SK-N-SH treated with all-trans-retinoic acid at 6 μM for 48 hours (cell line): ENCODE measurements at regions not wholly inside any gene's neighbourhood (a gene's known extent, or its start where the extent isn't known, plus 50 kb on each side); places are given as distances from the start of the nearest gene placed in this dataset.

Experiments
- ATAC-seq: fragments of 200-7000 bp; cut with Tn5 transposase; 3 replicates; pipeline ENCODE4 v1.9.1; 2020; ENCODE audit warnings: mild to moderate bottlenecking, moderate library complexity
- ARNTL ChIP-seq: fragments of 450-650 bp; formaldehyde crosslinking; IDR thresholded peaks from 2 replicates; pipeline ENCODE4 v1.5.0; 2020; ENCODE audit warnings: low read depth, mild to moderate bottlenecking, moderate library complexity, borderline replicate concordance
- BACH2 ChIP-seq: fragments of 250-450 bp; sonication (Bioruptor Pico); IDR thresholded peaks from 2 replicates; pipeline ENCODE4 v1.9.0; 2021; ENCODE audit warnings: mild to moderate bottlenecking, borderline replicate concordance
- CREB5 ChIP-seq: fragments of 250-450 bp; sonication (Bioruptor Pico); IDR thresholded peaks from 2 replicates; pipeline ENCODE4 v1.5.1; 2020; ENCODE audit warnings: low read depth, mild to moderate bottlenecking, moderate library complexity
- CSDC2 ChIP-seq: fragments of 250-450 bp; sonication (Bioruptor Pico); IDR thresholded peaks from 2 replicates; pipeline ENCODE4 v1.5.0; 2020; ENCODE audit warnings: mild to moderate bottlenecking, moderate library complexity
- ESRRG ChIP-seq: fragments of 250-450 bp; sonication (Bioruptor Pico); IDR thresholded peaks from 2 replicates; pipeline ENCODE4 v1.6.1; 2021; ENCODE audit warnings: mild to moderate bottlenecking
- GLIS3 ChIP-seq: fragments of 250-450 bp; sonication (Bioruptor Pico); IDR thresholded peaks from 2 replicates; pipeline ENCODE4 v1.5.0; 2020; ENCODE audit warnings: mild to moderate bottlenecking, moderate library complexity
- ISL1 ChIP-seq: fragments of 250-450 bp; sonication (Bioruptor Pico); IDR thresholded peaks from 2 replicates; pipeline ENCODE4 v2.1.2; 2022; ENCODE audit warnings: mild to moderate bottlenecking, moderate library complexity
- OSR1 ChIP-seq: fragments of 250-450 bp; sonication (Bioruptor Pico); IDR thresholded peaks from 2 replicates; pipeline ENCODE4 v1.8.0; 2022; ENCODE audit warnings: moderate library complexity, mild to moderate bottlenecking, inconsistent platforms
- PATZ1 ChIP-seq: fragments of 250-450 bp; sonication (Bioruptor Pico); IDR thresholded peaks from 2 replicates; pipeline ENCODE4 v1.8.0; 2020; ENCODE audit warnings: mild to moderate bottlenecking, moderate library complexity, borderline replicate concordance
- POU6F1 ChIP-seq: fragments of 250-450 bp; sonication (Bioruptor Pico); IDR thresholded peaks from 2 replicates; pipeline ENCODE4 v1.8.0; 2021; ENCODE audit warnings: low read depth, mild to moderate bottlenecking, moderate library complexity, borderline replicate concordance
- PPARA ChIP-seq: fragments of 250-450 bp; sonication (Bioruptor Pico); IDR thresholded peaks from 2 replicates; pipeline ENCODE4 v1.5.0; 2020; ENCODE audit warnings: mild to moderate bottlenecking, borderline replicate concordance
- RARB ChIP-seq: fragments of 250-450 bp; sonication (Bioruptor Pico); IDR thresholded peaks from 2 replicates; pipeline ENCODE4 v1.8.0; 2021; ENCODE audit warnings: mild to moderate bottlenecking, moderate library complexity
- SNAI2 ChIP-seq: fragments of 250-450 bp; sonication (Bioruptor Pico); IDR thresholded peaks from 2 replicates; pipeline ENCODE4 v1.5.0; 2020; ENCODE audit warnings: mild to moderate bottlenecking, moderate library complexity
- TCF4 ChIP-seq: fragments of 250-450 bp; sonication (Bioruptor Pico); IDR thresholded peaks from 2 replicates; pipeline ENCODE4 v1.8.0; 2021; ENCODE audit warnings: mild to moderate bottlenecking, moderate library complexity, borderline replicate concordance
- TOX ChIP-seq: fragments of 250-450 bp; sonication (Bioruptor Pico); IDR thresholded peaks from 2 replicates; pipeline ENCODE4 v1.8.0; 2021; ENCODE audit warnings: mild to moderate bottlenecking, moderate library complexity, borderline replicate concordance
- ZC3H10 ChIP-seq: fragments of 250-450 bp; sonication (Bioruptor Pico); IDR thresholded peaks from 2 replicates; pipeline ENCODE4 v1.5.1; 2021; ENCODE audit warnings: mild to moderate bottlenecking, moderate library complexity
- ZFP3 ChIP-seq: fragments of 250-450 bp; sonication (Bioruptor Pico); IDR thresholded peaks from 2 replicates; pipeline ENCODE4 v1.5.0; 2020; ENCODE audit warnings: mild to moderate bottlenecking, moderate library complexity
- ZFP30 ChIP-seq: fragments of 450-650 bp; formaldehyde crosslinking; IDR thresholded peaks from 2 replicates; pipeline ENCODE4 v1.5.0; 2022; ENCODE audit warnings: mild to moderate bottlenecking, moderate library complexity
- ZNF70 ChIP-seq: fragments of 450-650 bp; formaldehyde crosslinking; IDR thresholded peaks from 2 replicates; pipeline ENCODE4 v1.5.0; 2020; ENCODE audit warnings: mild to moderate bottlenecking, moderate library complexity
- ZNF8 ChIP-seq: fragments of 450-650 bp; formaldehyde crosslinking; IDR thresholded peaks from 2 replicates; pipeline ENCODE4 v1.5.0; 2020; ENCODE audit warnings: mild to moderate bottlenecking, moderate library complexity
- TF ChIP-seq, protein P1 (sequence below): fragments of 250-450 bp; sonication (Bioruptor Pico); IDR thresholded peaks from 2 replicates; pipeline ENCODE4 v1.5.0; 2020; ENCODE audit warnings: mild to moderate bottlenecking, moderate library complexity
- TF ChIP-seq, protein P2 (sequence below): fragments of 250-450 bp; sonication (Bioruptor Pico); IDR thresholded peaks from 2 replicates; pipeline ENCODE4 v1.5.1; 2021; ENCODE audit warnings: mild to moderate bottlenecking, moderate library complexity

DNA sequence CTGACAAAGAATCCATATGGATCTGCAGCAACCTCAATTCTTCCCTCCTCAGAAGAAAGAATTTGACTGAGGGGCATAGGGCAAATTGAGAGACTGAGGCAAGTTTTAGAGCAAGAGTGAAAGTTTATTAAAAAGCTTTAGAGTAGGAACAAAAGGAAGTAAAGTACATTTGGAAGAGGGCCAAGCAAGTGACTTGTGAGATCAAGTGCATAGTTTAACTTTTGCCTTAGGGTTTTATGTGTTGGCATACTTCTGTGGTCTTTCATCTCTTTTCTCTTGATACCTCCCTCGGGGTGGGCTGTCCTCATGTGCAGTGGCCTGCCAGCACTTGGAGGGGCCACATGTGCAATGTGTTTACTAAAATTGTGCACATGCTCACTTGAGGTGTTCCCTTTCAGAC lies 98.0 kb upstream of the MAGEB16 start:
- no peak for TF ChIP-seq ARNTL
- no peak for TF ChIP-seq ISL1
- TF ChIP-seq ZNF70 (CRISPR knock-in tag): no peak
- no peak for TF ChIP-seq POU6F1 (CRISPR knock-in tag)
- TF ChIP-seq RARB (CRISPR knock-in tag): no peak
- no peak for TF ChIP-seq ZC3H10
- no peak for TF ChIP-seq TCF4 (CRISPR knock-in tag)
- no peak for TF ChIP-seq OSR1
- TF ChIP-seq ZFP30: no peak
- no peak for TF ChIP-seq PATZ1 (CRISPR knock-in tag)
- no peak for TF ChIP-seq CREB5
- TF ChIP-seq, protein P1, sequence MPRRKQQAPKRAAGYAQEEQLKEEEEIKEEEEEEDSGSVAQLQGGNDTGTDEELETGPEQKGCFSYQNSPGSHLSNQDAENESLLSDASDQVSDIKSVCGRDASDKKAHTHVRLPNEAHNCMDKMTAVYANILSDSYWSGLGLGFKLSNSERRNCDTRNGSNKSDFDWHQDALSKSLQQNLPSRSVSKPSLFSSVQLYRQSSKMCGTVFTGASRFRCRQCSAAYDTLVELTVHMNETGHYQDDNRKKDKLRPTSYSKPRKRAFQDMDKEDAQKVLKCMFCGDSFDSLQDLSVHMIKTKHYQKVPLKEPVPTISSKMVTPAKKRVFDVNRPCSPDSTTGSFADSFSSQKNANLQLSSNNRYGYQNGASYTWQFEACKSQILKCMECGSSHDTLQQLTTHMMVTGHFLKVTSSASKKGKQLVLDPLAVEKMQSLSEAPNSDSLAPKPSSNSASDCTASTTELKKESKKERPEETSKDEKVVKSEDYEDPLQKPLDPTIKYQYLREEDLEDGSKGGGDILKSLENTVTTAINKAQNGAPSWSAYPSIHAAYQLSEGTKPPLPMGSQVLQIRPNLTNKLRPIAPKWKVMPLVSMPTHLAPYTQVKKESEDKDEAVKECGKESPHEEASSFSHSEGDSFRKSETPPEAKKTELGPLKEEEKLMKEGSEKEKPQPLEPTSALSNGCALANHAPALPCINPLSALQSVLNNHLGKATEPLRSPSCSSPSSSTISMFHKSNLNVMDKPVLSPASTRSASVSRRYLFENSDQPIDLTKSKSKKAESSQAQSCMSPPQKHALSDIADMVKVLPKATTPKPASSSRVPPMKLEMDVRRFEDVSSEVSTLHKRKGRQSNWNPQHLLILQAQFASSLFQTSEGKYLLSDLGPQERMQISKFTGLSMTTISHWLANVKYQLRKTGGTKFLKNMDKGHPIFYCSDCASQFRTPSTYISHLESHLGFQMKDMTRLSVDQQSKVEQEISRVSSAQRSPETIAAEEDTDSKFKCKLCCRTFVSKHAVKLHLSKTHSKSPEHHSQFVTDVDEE (CRISPR knock-in tag): no peak
- no peak for TF ChIP-seq CSDC2
- no peak for TF ChIP-seq SNAI2
- TF ChIP-seq ZNF8 (CRISPR knock-in tag): no peak
- TF ChIP-seq ZFP3 (CRISPR knock-in tag): no peak
- TF ChIP-seq, protein P2, sequence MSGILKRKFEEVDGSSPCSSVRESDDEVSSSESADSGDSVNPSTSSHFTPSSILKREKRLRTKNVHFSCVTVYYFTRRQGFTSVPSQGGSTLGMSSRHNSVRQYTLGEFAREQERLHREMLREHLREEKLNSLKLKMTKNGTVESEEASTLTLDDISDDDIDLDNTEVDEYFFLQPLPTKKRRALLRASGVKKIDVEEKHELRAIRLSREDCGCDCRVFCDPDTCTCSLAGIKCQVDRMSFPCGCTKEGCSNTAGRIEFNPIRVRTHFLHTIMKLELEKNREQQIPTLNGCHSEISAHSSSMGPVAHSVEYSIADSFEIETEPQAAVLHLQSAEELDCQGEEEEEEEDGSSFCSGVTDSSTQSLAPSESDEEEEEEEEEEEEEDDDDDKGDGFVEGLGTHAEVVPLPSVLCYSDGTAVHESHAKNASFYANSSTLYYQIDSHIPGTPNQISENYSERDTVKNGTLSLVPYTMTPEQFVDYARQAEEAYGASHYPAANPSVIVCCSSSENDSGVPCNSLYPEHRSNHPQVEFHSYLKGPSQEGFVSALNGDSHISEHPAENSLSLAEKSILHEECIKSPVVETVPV (CRISPR knock-in tag): no peak
- no peak for TF ChIP-seq BACH2 (CRISPR knock-in tag)
- no peak for TF ChIP-seq PPARA (CRISPR knock-in tag)
- no peak for TF ChIP-seq TOX (CRISPR knock-in tag)
- no peak for ATAC-seq

GRCh38 chrX:35711281-35711680 lies 86.9 kb upstream of the MAGEB16 start:
- ATAC-seq: no peak
- no peak for TF ChIP-seq ZC3H10
- TF ChIP-seq SNAI2: no peak
- TF ChIP-seq, protein P1 (CRISPR knock-in tag): no peak
- no peak for TF ChIP-seq CSDC2
- no peak for TF ChIP-seq CREB5
- TF ChIP-seq PATZ1 (CRISPR knock-in tag): no peak
- TF ChIP-seq ZNF8 (CRISPR knock-in tag): no peak
- TF ChIP-seq BACH2 (CRISPR knock-in tag): no peak
- no peak for TF ChIP-seq ESRRG (CRISPR knock-in tag)
- no peak for TF ChIP-seq ISL1
- no peak for TF ChIP-seq POU6F1 (CRISPR knock-in tag)
- TF ChIP-seq RARB (CRISPR knock-in tag): no peak
- TF ChIP-seq ZNF70 (CRISPR knock-in tag): no peak
- no peak for TF ChIP-seq GLIS3 (CRISPR knock-in tag)
- TF ChIP-seq, all 23 proteins: peak for 0
